Stimulated activated CD8-positive, alpha-beta memory T cell treated with anti-CD3 and anti-CD28 coated beads, Interleukin-15, amount 100 ng/mL, for 24 hours (primary cell): ENCODE measurements at regions not wholly inside any gene's neighbourhood (a gene's known extent, or its start where the extent isn't known, plus 50 kb on each side); places are given as distances from the start of the nearest gene placed in this dataset.
"Not testable (repeated sequence)": the region's sequence is repeated elsewhere in the genome, so short reads cannot be mapped to it uniquely, and the experiment has no call there.

Experiments used
- DNase-seq: peaks from one replicate; pipeline ENCODE4 v3.0.0-alpha.2; 2020; ENCODE audit warnings: low read depth

GRCh38 chr16:29328528-29328927 is 78.0 kb downstream of the NPIPB11 start:
- DNase-seq, result not testable (repeated sequence)

- not testable (repeated sequence) for DNase-seq
Observed at GRCh38 chr16:29327631-29328408, 78.7 kb downstream of the NPIPB11 start.

- not testable (repeated sequence) for DNase-seq
Observed at GRCh38 chr16:29326164-29327125, 80.1 kb downstream of the NPIPB11 start.

GRCh38 chr16:29323725-29324124 is 82.8 kb downstream of the NPIPB11 start:
- DNase-seq, result not testable (repeated sequence)

GRCh38 chr16:29321585-29321984 is 84.9 kb downstream of the NPIPB11 start:
- DNase-seq, result no peak

- DNase-seq, result no peak
Observed at GRCh38 chr16:29321000-29321393, 85.5 kb downstream of the NPIPB11 start.

GRCh38 chr16:29320274-29320999 is 86.1 kb downstream of the NPIPB11 start:
- no peak for DNase-seq

- DNase-seq, result no peak
Observed at GRCh38 chr16:29319726-29320125, 86.8 kb downstream of the NPIPB11 start.

GRCh38 chr16:29318561-29318968 is 87.9 kb downstream of the NPIPB11 start:
- not testable (repeated sequence) for DNase-seq

GRCh38 chr16:29318037-29318436 is 88.5 kb downstream of the NPIPB11 start:
- DNase-seq, result no peak

- DNase-seq, result no peak
Observed at GRCh38 chr16:29317269-29317668, 89.2 kb downstream of the NPIPB11 start.

GRCh38 chr16:29316761-29317183 is 89.7 kb downstream of the NPIPB11 start:
- no peak for DNase-seq

GRCh38 chr16:29315916-29316517 is 90.5 kb downstream of the NPIPB11 start:
- no peak for DNase-seq

GRCh38 chr16:29315046-29315445 is 91.5 kb downstream of the NPIPB11 start:
- no peak for DNase-seq

- DNase-seq, result no peak
Observed at GRCh38 chr16:29314292-29314934, 92.1 kb downstream of the NPIPB11 start.

- DNase-seq, result no peak
Observed at GRCh38 chr16:29313559-29314048, 92.9 kb downstream of the NPIPB11 start.

- no peak for DNase-seq
Observed at GRCh38 chr16:29312835-29313558, 93.5 kb downstream of the NPIPB11 start.

GRCh38 chr16:29312345-29312675 is 94.2 kb downstream of the NPIPB11 start:
- DNase-seq, result not testable (repeated sequence)

GRCh38 chr16:29311461-29312344 is 94.8 kb downstream of the NPIPB11 start:
- DNase-seq, result no peak
